Bronchial epithelial cell (primary cell): ENCODE measurements at regions not wholly inside any gene's neighbourhood (a gene's known extent, or its start where the extent isn't known, plus 50 kb on each side); places are given as distances from the start of the nearest gene placed in this dataset.
A peak's percentile ranks its signal among the peaks of the same experiment; 100 is the strongest.

ENCODE experiments used
- DNase-seq: peaks from one replicate; pipeline ENCODE4 v3.0.0-alpha.2; 2010; ENCODE audit warnings: low read depth
- FAIRE-seq: peaks from 2 replicates; lab custom pipeline; 2011; peaks lifted over from hg19 to GRCh38; lab: Jason Lieb, UNC
- H3K27me3 ChIP-seq: 2 replicates; pipeline ENCODE4 v1.5.1; 2011; ENCODE audit warnings: low read length; ENCODE audit not compliant: control insufficient read depth, insufficient read depth
- H3K36me3 ChIP-seq: 2 replicates; pipeline ENCODE4 v1.5.1; 2011; ENCODE audit warnings: low read length; ENCODE audit not compliant: control insufficient read depth, insufficient read depth
- H3K4me3 ChIP-seq: 2 replicates; pipeline ENCODE4 v1.5.1; 2011; ENCODE audit warnings: mild to moderate bottlenecking, low read depth, low read length, control low read depth
- CTCF ChIP-seq: IDR thresholded peaks from 2 replicates; pipeline ENCODE4 v1.5.1; 2011; ENCODE audit warnings: mild to moderate bottlenecking, moderate library complexity, low read length, control low read depth, inconsistent platforms; ENCODE audit not compliant: insufficient read depth, severe bottlenecking

DNA sequence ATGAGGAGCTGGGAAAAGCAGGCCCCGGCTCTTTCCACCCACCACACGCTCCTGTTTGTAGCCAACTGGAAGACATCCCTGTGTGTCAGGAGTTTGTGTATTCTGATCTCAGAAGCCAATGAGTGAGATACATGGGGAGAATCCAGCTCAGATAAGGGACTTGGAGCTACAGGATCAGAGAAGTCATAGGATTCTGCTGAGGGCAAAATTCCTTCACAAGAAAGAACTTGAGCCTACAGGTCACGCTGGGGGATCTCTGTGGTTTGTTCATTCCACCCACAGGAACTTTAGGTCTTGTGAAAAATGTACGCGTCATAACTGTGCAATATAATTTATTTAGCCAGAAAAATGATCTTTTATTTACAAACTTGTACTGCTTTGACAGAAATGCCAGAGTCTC, 80.1 kb upstream of the SMIM21 start:
- Histone ChIP-seq H3K36me3 (no peaks in the 10 kb centered on the region), H3K27me3 (no peaks in the 10 kb centered on the region), H3K4me3 (no peak overlapping the region)
- FAIRE-seq (no peak), DNase-seq (peak; percentile 79)
- no peak for TF ChIP-seq CTCF

- Histone ChIP-seq H3K27me3 (no peaks in the 10 kb centered on the region), H3K4me3 (no peak overlapping the region), H3K36me3 (no peaks in the 10 kb centered on the region)
- TF ChIP-seq CTCF: no peak
- DNase-seq (no peak), FAIRE-seq (no peak)
These were observed 79.4 kb upstream of the SMIM21 start for GRCh38 chr18:75506913-75507312.

GRCh38 chr18:75504469-75504868, 77.0 kb upstream of the SMIM21 start:
- no peak for TF ChIP-seq CTCF
- Histone ChIP-seq H3K4me3 (no peak overlapping the region), H3K27me3 (no peaks in the 10 kb centered on the region), H3K36me3 (no peaks in the 10 kb centered on the region)
- no peak for DNase-seq
- peak; percentile 58 for FAIRE-seq

GRCh38 chr18:75503615-75504014, 76.1 kb upstream of the SMIM21 start:
- H3K4me3 ChIP-seq: no peak overlapping the region
- FAIRE-seq (no peak), DNase-seq (no peak)
- H3K36me3 ChIP-seq: no peaks in the 10 kb centered on the region
- H3K27me3 ChIP-seq: no peaks in the 10 kb centered on the region
- no peak for TF ChIP-seq CTCF

DNA sequence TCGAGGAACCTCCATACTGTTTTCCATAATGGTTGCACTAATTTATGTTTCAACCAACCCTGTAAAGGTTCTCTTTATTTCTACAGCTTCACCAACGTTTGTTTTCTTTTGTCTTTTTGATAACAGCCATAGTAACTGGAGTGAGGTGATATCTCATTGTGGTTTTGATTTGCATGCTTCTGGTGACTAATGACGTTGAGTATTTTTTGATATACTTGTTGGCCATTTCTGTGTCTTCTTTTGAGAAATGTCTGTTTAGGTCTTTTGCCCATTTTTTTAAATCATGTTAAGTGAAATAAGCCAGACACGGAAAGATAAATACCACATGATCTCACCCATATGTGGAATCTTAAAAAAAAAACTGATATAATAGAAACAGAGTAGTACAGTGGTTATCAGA, 74.8 kb upstream of the SMIM21 start:
- TF ChIP-seq CTCF: no peak
- H3K36me3 ChIP-seq: no peaks in the 10 kb centered on the region
- no peak overlapping the region for H3K4me3 ChIP-seq
- no peaks in the 10 kb centered on the region for H3K27me3 ChIP-seq
- no peak for DNase-seq
- no peak for FAIRE-seq

DNA sequence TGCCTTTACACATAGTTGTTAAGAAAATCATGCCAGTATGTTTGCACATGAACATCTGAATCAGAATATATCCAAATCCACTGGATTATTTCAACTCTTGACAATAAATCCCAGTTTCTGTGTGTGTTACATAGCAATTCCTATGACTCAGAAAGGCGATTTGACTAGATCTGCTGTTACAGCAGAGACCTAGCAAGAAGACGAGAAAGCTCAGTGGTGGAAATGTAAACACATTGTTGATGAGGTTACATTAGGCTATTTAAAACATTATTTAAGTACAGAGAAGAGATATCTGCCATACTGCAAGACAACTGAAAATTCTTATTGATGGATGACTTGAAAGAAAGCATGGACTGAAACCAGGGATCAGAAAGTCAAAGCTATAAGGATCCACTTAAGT, 73.0 kb upstream of the SMIM21 start:
- Histone ChIP-seq H3K36me3 (no peaks in the 10 kb centered on the region), H3K27me3 (no peaks in the 10 kb centered on the region), H3K4me3 (no peak overlapping the region)
- DNase-seq (no peak), FAIRE-seq (no peak)
- no peak for TF ChIP-seq CTCF
